T-helper 1 cell treated with Interleukin-12 subunit alpha and Interleukin-12 subunit beta and Interleukin-4 antibody, amounts not matched to agents 30 μg/mL and 1 μg/mL, for 36 hours (primary cell): ENCODE measurements at regions not wholly inside any gene's neighbourhood (a gene's known extent, or its start where the extent isn't known, plus 50 kb on each side); places are given as distances from the start of the nearest gene placed in this dataset.

Experiments used
- H3K27ac Mint-ChIP-seq: one replicate; pipeline ENCODE4 v1.8.0; 2021; ENCODE audit warnings: mild to moderate bottlenecking, mixed read lengths
- H3K27me3 Mint-ChIP-seq: one replicate; pipeline ENCODE4 v1.8.0; 2021; ENCODE audit warnings: low read depth, mixed read lengths
- H3K36me3 Mint-ChIP-seq: one replicate; pipeline ENCODE4 v1.8.0; 2021; ENCODE audit warnings: low read depth, mixed read lengths
- H3K4me1 Mint-ChIP-seq: one replicate; pipeline ENCODE4 v1.8.0; 2021; ENCODE audit warnings: low read depth, mixed read lengths
- H3K4me3 Mint-ChIP-seq: one replicate; pipeline ENCODE4 v1.8.0; 2021; ENCODE audit warnings: mild to moderate bottlenecking, moderate library complexity, mixed read lengths
- H3K9me3 Mint-ChIP-seq: one replicate; pipeline ENCODE4 v1.8.0; 2021; ENCODE audit warnings: mixed read lengths

DNA sequence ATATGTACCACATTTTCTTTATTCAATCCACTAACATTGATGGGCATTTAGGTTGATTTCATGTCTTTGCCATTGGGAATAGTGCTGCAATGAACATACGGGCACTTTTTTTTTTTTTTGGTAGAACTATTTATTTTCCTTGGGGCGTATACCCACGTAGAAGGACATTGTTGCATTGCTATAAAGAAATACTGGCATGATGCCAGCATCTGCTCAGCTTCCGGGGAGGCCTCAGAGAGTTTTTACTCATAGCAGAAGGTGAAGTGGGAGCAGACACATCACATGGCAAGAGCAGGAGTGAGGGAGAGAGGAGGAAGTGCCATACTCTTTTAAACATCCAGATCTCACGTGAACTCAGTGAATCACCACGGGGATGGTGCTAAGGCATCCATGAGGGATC, 197.0 kb downstream of the SQOR start:
- H3K4me3 Mint-ChIP-seq = no peak overlapping the region
- H3K27me3 Mint-ChIP-seq = no peaks in the 10 kb centered on the region
- H3K4me1 Mint-ChIP-seq = no peaks in the 10 kb centered on the region
- H3K9me3 Mint-ChIP-seq = no peaks in the 10 kb centered on the region
- no peak overlapping the region for H3K27ac Mint-ChIP-seq
- no peaks in the 10 kb centered on the region for H3K36me3 Mint-ChIP-seq

DNA sequence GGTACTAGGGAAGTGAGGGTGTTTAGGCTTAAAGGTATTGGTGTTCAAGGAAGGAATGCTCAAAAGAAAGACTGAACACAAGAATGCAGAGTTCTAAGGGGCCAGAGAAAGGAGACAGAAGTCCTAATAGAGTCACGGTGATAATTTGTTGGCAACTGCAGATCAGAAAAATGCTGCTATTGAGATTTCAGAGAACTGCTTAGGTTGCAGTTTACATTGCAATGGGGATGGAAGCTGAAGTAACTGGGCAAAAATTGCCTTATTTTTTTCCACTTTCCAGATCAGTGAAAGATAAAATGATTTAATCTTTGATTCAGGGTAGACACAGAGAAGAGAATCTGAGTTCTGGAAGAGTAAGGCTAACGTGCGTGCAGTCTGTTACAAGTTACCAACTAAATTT, 199.8 kb downstream of the SQOR start:
- H3K4me3 Mint-ChIP-seq = no peak overlapping the region
- no peaks in the 10 kb centered on the region for H3K4me1 Mint-ChIP-seq
- no peaks in the 10 kb centered on the region for H3K27me3 Mint-ChIP-seq
- no peaks in the 10 kb centered on the region for H3K36me3 Mint-ChIP-seq
- H3K27ac Mint-ChIP-seq = no peak overlapping the region
- no peaks in the 10 kb centered on the region for H3K9me3 Mint-ChIP-seq

DNA sequence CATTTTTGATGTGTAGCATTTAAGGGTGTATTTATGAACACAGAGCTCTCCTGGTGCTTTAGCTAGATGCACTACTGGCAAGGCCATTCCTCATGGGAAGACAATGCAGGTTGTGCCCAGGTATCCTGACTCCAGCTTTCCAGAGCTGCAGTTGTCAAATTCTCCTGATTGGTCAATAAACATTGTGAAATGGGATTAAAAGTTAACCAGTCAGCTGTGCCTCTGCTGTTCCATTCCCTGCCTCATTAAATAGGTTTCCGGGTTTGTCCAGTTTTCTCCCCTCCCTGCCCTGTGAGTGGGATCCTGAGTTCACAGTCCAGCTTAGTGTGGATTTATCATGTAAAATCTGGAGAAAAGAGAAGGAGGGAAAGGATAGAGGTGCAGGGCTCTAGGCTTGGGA, 207.3 kb downstream of the SQOR start:
- H3K36me3 Mint-ChIP-seq = no peaks in the 10 kb centered on the region
- no peak overlapping the region for H3K27ac Mint-ChIP-seq
- H3K9me3 Mint-ChIP-seq = no peaks in the 10 kb centered on the region
- peaks cover 7% of the 10 kb centered on the region for H3K27me3 Mint-ChIP-seq
- H3K4me3 Mint-ChIP-seq = no peak overlapping the region
- no peaks in the 10 kb centered on the region for H3K4me1 Mint-ChIP-seq

DNA sequence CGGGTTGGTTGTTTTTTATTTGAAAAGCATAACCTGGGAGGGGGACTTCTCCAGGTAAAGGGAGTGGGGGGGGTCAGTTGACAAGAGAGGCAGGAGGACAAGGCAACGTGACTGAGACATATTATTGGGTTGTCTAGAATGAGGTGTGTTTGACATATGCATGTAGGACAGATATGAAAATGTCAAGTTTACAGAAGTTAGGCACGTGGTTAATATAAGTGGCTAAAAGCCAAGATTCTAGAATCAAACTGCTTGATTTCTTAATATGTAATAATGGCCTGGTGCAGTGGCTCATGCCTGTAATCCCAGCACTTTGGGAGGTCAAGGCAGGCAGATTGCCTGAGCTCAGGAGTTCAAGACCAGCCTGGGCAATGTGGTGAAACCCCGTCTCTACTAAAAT, 212.8 kb downstream of the SQOR start:
- Mint-ChIP-seq H3K4me3 (no peak overlapping the region), H3K36me3 (no peaks in the 10 kb centered on the region), H3K4me1 (no peaks in the 10 kb centered on the region), H3K9me3 (peaks cover 11% of the 10 kb centered on the region), H3K27ac (no peak overlapping the region), H3K27me3 (no peaks in the 10 kb centered on the region)

DNA sequence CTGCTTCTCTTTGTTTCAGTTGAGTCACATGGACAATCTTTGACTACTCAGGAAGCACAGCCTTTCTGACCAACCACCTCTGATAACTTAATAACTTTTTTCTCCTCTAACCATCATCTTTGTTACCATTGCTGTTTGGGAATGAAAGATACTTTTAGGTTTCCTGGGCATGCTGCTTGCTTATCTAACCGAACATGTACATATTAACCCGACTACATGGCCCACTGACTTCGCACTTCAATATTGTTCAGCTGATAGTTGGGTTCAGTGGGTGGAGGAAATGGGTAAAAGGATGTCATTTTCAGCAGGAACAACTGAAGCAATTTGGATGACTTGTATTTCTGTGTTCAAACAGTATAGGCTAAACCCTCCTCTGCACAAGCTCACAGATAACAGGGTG, 214.3 kb downstream of the SQOR start:
- H3K36me3 Mint-ChIP-seq = no peaks in the 10 kb centered on the region
- H3K27me3 Mint-ChIP-seq = no peaks in the 10 kb centered on the region
- no peaks in the 10 kb centered on the region for H3K4me1 Mint-ChIP-seq
- H3K9me3 Mint-ChIP-seq = peaks cover 11% of the 10 kb centered on the region
- no peak overlapping the region for H3K27ac Mint-ChIP-seq
- H3K4me3 Mint-ChIP-seq = no peak overlapping the region

DNA sequence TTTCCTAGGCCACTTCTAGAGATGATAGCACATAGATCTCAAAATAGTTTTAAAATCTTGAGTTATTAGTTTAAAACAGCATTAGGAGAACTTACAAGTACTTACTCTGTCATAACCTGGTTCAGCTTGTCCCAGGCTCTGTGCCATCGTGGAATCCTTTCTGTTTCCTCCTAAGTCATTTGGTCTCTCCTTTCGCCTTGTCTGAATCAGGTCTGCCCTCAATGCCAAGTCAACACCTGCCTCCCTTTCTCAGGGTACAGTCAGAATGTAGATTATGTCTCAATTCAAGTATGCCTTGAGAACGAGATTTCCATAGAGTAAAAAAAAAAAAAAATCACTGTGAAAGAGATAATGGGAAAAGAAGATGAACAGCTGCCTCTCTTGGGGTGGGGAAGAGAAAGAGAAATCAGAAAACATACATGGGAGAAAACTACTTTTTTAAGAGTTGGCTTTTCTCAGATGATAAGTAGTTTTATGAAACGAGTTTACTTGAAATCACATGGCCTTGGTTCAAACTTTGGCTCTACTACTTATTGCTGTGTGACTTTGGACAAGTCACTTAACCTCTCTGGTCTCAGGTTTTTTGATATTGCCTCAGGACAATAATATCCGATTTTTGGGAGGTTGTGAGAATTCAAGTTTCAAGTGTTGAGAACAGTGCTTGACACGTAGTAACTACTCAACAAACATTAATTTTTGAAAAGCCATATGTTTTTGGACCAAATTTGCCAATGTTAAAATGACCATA, 219.8 kb downstream of the SQOR start:
- Mint-ChIP-seq H3K27ac (no peak overlapping the region), H3K4me3 (no peak overlapping the region), H3K9me3 (peaks cover 7% of the 10 kb centered on the region), H3K36me3 (no peaks in the 10 kb centered on the region), H3K27me3 (no peaks in the 10 kb centered on the region), H3K4me1 (no peaks in the 10 kb centered on the region)

DNA sequence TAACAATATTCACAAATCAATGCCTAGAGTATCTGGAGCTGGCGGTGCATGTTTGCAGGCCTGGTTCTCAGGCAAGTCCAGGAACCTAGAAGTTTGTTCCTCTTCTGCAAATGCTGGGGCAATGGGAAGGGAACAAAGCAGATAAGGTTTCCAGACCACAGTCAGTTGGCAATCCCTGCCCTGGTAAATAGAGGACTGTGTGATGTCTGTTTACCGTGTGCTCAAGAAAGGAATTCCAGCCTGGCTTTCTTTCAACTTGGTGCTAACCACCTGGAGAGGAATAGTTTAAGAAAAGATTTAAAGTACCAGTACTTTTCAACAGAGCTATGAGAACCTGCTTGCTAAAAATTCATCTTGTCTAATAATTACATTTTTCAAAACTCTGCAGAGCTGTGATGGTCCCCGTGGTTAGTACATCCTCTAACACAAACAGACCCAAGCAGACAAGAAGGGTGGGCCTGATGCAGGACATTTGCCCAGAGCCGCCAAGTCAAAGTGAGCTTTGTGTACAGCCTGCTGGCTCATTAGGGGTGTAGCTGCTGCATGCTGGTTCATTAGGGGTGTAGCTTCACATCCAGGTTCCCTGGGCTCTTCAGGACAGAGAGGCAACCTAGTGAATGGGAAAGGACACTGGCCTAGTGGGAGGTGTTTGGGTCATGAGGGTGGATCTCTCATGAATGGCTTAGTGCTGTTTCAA, 220.5 kb downstream of the SQOR start:
- H3K4me1 Mint-ChIP-seq = no peaks in the 10 kb centered on the region
- no peaks in the 10 kb centered on the region for H3K27me3 Mint-ChIP-seq
- no peak overlapping the region for H3K4me3 Mint-ChIP-seq
- no peaks in the 10 kb centered on the region for H3K36me3 Mint-ChIP-seq
- no peak overlapping the region for H3K27ac Mint-ChIP-seq
- peaks cover 3% of the 10 kb centered on the region for H3K9me3 Mint-ChIP-seq

DNA sequence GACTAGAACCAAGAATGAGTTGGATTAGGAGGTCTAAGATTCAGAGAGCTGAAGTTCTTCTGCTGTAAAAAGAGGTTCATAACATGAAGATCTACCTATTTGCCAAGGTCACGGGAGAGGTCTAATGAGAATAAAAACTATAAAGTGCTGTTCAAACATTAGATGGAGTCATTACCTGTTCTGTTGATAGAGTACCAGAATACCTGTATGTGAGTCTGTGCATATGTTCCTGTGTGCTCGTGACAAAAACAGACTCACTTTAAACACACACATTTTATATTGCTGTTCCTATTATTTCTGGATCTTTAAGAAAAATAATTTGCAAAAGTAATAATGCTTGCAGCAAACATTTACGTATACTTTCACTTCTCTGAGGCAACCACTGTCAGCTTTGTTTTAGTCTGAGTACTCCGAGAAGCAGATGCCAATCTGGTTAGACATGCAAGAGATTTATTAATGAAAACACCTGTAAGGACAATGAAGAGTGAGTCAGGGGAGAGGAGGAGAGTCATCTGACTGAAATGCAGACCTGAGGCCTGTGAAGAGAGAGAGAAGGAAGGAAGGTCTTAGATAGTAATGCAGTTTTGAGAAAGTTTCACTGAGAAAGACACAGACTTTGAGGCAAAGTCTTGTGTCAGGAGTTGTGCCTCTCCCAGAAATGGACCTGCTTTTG, 221.2 kb downstream of the SQOR start:
- H3K36me3 Mint-ChIP-seq = no peaks in the 10 kb centered on the region
- no peaks in the 10 kb centered on the region for H3K9me3 Mint-ChIP-seq
- H3K27me3 Mint-ChIP-seq = no peaks in the 10 kb centered on the region
- no peak overlapping the region for H3K27ac Mint-ChIP-seq
- H3K4me1 Mint-ChIP-seq = no peaks in the 10 kb centered on the region
- H3K4me3 Mint-ChIP-seq = no peak overlapping the region

DNA sequence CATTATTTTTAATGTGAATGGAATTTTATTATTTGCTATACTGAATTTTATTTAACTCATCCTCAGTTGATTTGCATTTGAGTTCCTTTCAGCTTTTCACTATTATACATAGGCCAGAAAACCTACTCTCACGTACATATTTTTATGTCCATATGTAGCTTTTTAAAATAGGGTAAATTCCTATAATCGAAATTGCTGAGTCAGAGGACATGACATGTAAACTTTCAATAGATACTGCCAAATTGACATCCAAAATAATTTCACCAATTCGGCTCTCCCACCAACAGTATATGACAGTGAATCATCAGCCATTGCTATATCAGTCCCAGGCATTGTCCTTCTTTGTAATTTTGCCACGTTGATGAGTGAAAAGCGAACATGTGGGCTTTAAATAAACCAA, 222.5 kb downstream of the SQOR start:
- H3K27ac Mint-ChIP-seq = no peak overlapping the region
- no peaks in the 10 kb centered on the region for H3K27me3 Mint-ChIP-seq
- H3K4me1 Mint-ChIP-seq = no peaks in the 10 kb centered on the region
- H3K36me3 Mint-ChIP-seq = no peaks in the 10 kb centered on the region
- H3K9me3 Mint-ChIP-seq = no peaks in the 10 kb centered on the region
- no peak overlapping the region for H3K4me3 Mint-ChIP-seq

DNA sequence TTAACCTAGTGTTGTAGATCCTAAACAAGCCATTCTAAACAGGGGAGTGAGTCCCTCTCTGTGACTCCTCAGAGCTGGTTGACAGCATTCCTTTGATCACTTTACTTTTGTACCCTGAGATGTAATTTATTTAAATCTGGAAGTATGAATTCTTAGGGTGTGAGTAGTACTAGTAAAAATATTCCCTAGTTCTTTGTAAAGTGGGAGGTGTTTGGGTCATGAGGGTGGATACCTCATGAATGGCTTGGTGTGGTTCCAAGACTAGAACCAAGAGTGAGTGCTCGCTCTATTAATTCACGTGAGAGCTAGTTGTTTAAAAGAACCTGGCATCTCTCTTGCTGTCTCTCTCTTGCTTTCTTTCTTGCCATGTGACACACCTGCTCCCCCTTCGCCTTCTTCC, 223.7 kb downstream of the SQOR start:
- no peaks in the 10 kb centered on the region for H3K9me3 Mint-ChIP-seq
- H3K27ac Mint-ChIP-seq = no peak overlapping the region
- H3K4me3 Mint-ChIP-seq = no peak overlapping the region
- no peaks in the 10 kb centered on the region for H3K27me3 Mint-ChIP-seq
- H3K36me3 Mint-ChIP-seq = no peaks in the 10 kb centered on the region
- no peaks in the 10 kb centered on the region for H3K4me1 Mint-ChIP-seq

DNA sequence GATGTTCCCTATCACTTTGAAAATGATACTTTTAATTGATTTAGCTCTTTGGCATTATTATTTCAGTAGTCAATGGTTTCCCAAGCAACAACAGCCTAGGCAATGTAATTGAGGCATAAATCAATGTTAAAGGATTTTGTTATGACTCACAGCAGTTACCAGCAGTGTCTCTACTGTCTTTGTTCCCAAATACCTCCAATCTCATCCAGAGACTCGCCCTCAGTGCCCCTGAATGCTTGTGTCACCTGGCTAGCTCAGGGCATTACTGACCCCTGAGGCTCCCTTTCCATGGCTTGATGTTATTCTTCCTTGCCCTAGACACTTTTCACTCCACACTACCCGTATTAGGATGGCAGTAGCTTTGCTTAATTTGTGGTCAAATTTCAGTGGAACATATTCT, 227.2 kb downstream of the SQOR start:
- H3K4me1 Mint-ChIP-seq = no peaks in the 10 kb centered on the region
- no peak overlapping the region for H3K27ac Mint-ChIP-seq
- no peaks in the 10 kb centered on the region for H3K27me3 Mint-ChIP-seq
- no peaks in the 10 kb centered on the region for H3K36me3 Mint-ChIP-seq
- H3K9me3 Mint-ChIP-seq = no peaks in the 10 kb centered on the region
- H3K4me3 Mint-ChIP-seq = no peak overlapping the region

DNA sequence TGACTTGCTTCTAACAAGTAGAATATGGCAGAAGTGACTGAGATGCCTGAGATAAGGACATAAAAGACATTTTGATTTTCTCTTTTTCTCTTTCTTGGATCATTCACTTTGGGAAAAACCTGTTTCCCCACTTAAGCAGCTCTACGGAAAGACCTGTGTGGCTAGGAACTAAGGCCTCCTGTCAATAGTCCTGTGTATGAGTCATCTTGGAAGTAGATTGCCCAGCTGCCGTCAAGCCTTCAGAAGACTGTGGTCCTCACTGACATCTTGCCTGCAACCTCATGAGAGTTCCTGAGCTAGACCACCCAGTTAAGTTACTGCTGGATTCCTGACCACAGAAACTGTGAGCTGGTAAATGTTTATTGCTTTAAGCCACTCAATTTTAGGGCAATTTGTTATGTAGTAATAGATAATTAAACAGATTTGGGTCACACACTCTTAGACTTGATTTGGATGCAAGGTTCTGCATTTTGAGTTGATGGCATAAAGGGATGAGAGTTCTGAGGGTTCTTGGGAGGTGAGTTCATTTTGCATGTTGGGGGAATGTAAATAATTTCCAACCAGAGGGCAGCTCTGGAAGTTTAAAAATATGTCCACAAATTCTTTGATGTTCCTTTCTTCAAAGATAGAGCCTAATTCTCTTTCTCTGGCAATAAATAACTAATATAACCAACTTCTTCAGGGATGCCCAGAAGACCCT, 229.2 kb downstream of the SQOR start:
- H3K36me3 Mint-ChIP-seq = no peaks in the 10 kb centered on the region
- no peak overlapping the region for H3K4me3 Mint-ChIP-seq
- H3K27me3 Mint-ChIP-seq = no peaks in the 10 kb centered on the region
- H3K9me3 Mint-ChIP-seq = no peaks in the 10 kb centered on the region
- H3K27ac Mint-ChIP-seq = no peak overlapping the region
- H3K4me1 Mint-ChIP-seq = no peaks in the 10 kb centered on the region

DNA sequence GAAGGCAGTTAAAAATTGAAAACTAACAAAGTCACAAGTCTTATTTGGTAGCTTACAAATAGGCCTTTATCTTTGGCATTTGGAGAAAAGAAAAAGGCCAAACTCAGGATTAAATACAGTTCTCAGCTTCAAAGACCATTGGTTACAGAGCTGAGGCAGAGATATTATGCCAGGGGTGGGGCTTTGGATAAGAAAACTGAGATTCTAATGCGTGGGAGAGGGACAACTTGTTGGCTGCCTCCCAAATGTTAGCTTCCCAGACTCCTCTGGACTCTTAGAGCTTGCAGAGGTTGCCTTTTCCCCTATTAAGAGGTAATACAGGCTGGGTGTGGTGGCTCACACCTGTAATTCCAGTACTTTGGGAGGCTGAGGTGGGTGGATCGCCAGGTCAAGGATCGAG, 231.8 kb downstream of the SQOR start:
- Mint-ChIP-seq H3K27me3 (no peaks in the 10 kb centered on the region), H3K4me1 (no peaks in the 10 kb centered on the region), H3K27ac (no peak overlapping the region), H3K4me3 (no peak overlapping the region), H3K9me3 (peaks cover 4% of the 10 kb centered on the region), H3K36me3 (no peaks in the 10 kb centered on the region)

DNA sequence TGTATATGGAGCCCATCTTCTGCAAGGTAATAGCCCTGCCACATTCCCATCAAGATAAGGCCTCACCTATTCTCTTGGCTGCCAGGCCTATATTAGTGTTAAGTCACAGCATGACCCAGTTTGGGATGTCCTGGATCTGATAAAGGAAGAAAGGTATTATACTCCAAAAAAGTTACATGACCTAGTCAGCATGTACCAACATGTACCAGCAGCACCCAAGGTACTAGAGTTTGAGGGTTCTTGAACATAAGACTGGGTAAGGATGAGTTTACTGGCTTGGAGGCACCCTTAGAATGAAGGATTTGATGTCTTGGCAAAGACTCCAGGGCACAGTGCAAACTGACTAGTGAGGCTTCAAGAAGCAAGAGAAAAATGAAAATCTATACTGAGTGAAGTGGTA, 232.5 kb downstream of the SQOR start:
- no peaks in the 10 kb centered on the region for H3K36me3 Mint-ChIP-seq
- H3K27ac Mint-ChIP-seq = no peak overlapping the region
- H3K4me3 Mint-ChIP-seq = no peak overlapping the region
- no peaks in the 10 kb centered on the region for H3K27me3 Mint-ChIP-seq
- peaks cover 8% of the 10 kb centered on the region for H3K9me3 Mint-ChIP-seq
- no peaks in the 10 kb centered on the region for H3K4me1 Mint-ChIP-seq
